ENCODE measurements at regions not wholly inside any gene's neighbourhood (a gene's known extent, or its start where the extent isn't known, plus 50 kb on each side); places are given as distances from the start of the nearest gene placed in this dataset.
"Not testable (repeated sequence)": the region's sequence is repeated elsewhere in the genome, so short reads cannot be mapped to it uniquely, and the experiment has no call there.

- no peak for DNase-seq
Observed at GRCh38 chr9:84054341-84055010, 73.9 kb downstream of the RMI1 start.

- no peak for DNase-seq
Observed at GRCh38 chr9:84057662-84058061, 77.1 kb downstream of the RMI1 start.

- DNase-seq, result no peak
Observed at GRCh38 chr9:84059936-84060335, 79.3 kb downstream of the RMI1 start.

- no peak for DNase-seq
Observed at GRCh38 chr9:84061613-84062193, 81.1 kb downstream of the RMI1 start.

- no peak for DNase-seq
Observed at GRCh38 chr9:84062538-84062937, 81.9 kb downstream of the RMI1 start.

- DNase-seq, result no peak
Observed at GRCh38 chr9:84067821-84068220, 87.2 kb downstream of the RMI1 start.

GRCh38 chr9:84068872-84069271 lies 88.3 kb downstream of the RMI1 start:
- no peak for DNase-seq

GRCh38 chr9:84070590-84070989 lies 90.0 kb downstream of the RMI1 start:
- no peak for DNase-seq

GRCh38 chr9:84072621-84073180 lies 92.1 kb downstream of the RMI1 start:
- DNase-seq, result no peak

- no peak for DNase-seq
Observed at GRCh38 chr9:84075004-84075403, 94.4 kb downstream of the RMI1 start.

- DNase-seq, result no peak
Observed at GRCh38 chr9:84076384-84076783, 95.8 kb downstream of the RMI1 start.

- DNase-seq, result not testable (repeated sequence)
Observed at GRCh38 chr9:84077816-84078215, 97.2 kb downstream of the RMI1 start.

GRCh38 chr9:84079994-84080393 lies 99.4 kb downstream of the RMI1 start:
- DNase-seq, result no peak

- DNase-seq, result no peak
Observed at GRCh38 chr9:84101964-84102632, 121.5 kb downstream of the RMI1 start.

- peak in 1 of 2 donors; percentile 1 for DNase-seq
Observed at GRCh38 chr9:84103651-84104377, 123.2 kb downstream of the RMI1 start.

- no peak for DNase-seq
Observed at GRCh38 chr9:84107081-84107480, 126.5 kb downstream of the RMI1 start.

GRCh38 chr9:84107995-84108394 lies 127.4 kb downstream of the RMI1 start:
- DNase-seq, result no peak

GRCh38 chr9:84111726-84112125 lies 131.1 kb downstream of the RMI1 start:
- DNase-seq, result no peak

GRCh38 chr9:84121991-84122523 lies 141.5 kb downstream of the RMI1 start:
- DNase-seq, result no peak

GRCh38 chr9:84122572-84122971 lies 142.0 kb downstream of the RMI1 start:
- DNase-seq, result no peak

GRCh38 chr9:84123648-84124406 lies 143.2 kb downstream of the RMI1 start:
- DNase-seq, result no peak

GRCh38 chr9:84125046-84125445 lies 144.4 kb downstream of the RMI1 start:
- no peak for DNase-seq
